ENCODE measurements at regions not wholly inside any gene's neighbourhood (a gene's known extent, or its start where the extent isn't known, plus 50 kb on each side); places are given as distances from the start of the nearest gene placed in this dataset.

GRCh38 chr17:73722165-73722564, 77.9 kb upstream of the SDK2 start (continued):
- TF ChIP-seq NFAT5 (CRISPR knock-in tag; IDR thresholded peaks at IDR 0.05) (no peak), ZNF567 (CRISPR knock-in tag; IDR thresholded peaks at IDR 0.05; ENCODE audit: borderline replicate concordance) (no peak), FOXO4 (CRISPR knock-in tag; conservative IDR thresholded peaks at IDR 0.05) (no peak), SNAPC4 (CRISPR knock-in tag; IDR thresholded peaks at IDR 0.05) (no peak), CBX5 (CRISPR knock-in tag; IDR thresholded peaks at IDR 0.05; ENCODE audit: borderline replicate concordance) (no peak), BHLHE40 (IDR thresholded peaks at IDR 0.05; ENCODE audit: low read length) (no peak), CBX2 (IDR thresholded peaks at IDR 0.05; ENCODE audit: low read depth, low read length) (no peak), CBX2 (CRISPR knock-in tag; IDR thresholded peaks at IDR 0.05; ENCODE audit: low read depth) (no peak), MXD3 (CRISPR knock-in tag; IDR thresholded peaks at IDR 0.05) (no peak)

All from HepG2 (cell line).